ENCODE measurements at regions not wholly inside any gene's neighbourhood (a gene's known extent, or its start where the extent isn't known, plus 50 kb on each side); places are given as distances from the start of the nearest gene placed in this dataset.

GRCh38 chr16:18041864-18042834 is 294.4 kb downstream of the NPIPA8 start:
- TF ChIP-seq GATA3 (IDR thresholded peaks at IDR 0.05; ENCODE audit: low read depth, low read length) = no peak
- TF ChIP-seq GATA2 (IDR thresholded peaks at IDR 0.05; ENCODE audit: low read depth, low read length) = no peak

GRCh38 chr16:18039931-18040330 is 296.6 kb downstream of the NPIPA8 start:
- TF ChIP-seq GATA3 (IDR thresholded peaks at IDR 0.05; ENCODE audit: low read depth, low read length) = no peak
- TF ChIP-seq GATA2 (IDR thresholded peaks at IDR 0.05; ENCODE audit: low read depth, low read length) = no peak

GRCh38 chr16:18037051-18037450 is 299.5 kb downstream of the NPIPA8 start:
- TF ChIP-seq GATA2 (IDR thresholded peaks at IDR 0.05; ENCODE audit: low read depth, low read length) (no peak), GATA3 (IDR thresholded peaks at IDR 0.05; ENCODE audit: low read depth, low read length) (no peak)

DNA sequence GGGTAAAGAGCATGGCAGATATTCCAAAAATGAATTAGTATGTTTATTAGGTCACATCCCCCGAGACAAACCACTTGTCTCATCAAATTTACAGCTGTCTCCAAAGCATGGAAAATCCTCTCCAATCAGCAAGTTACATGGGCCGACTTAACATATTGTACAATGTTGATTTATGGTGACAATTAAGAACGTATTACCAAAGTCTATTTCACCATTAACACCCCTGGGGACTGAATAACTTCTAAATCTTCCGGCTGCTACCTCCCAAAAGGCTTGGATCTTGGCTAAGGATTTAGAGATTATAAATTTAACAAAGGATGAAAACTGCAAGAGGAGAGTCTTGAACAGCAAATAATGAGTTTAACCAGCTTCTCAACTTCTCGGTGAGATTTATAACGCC is 311.9 kb downstream of the NPIPA8 start:
- TF ChIP-seq GATA2 (IDR thresholded peaks at IDR 0.05; ENCODE audit: low read depth, low read length) = no peak
- TF ChIP-seq GATA3 (IDR thresholded peaks at IDR 0.05; ENCODE audit: low read depth, low read length) = no peak

GRCh38 chr16:18018376-18018775 is 318.2 kb downstream of the NPIPA8 start:
- TF ChIP-seq GATA2 (IDR thresholded peaks at IDR 0.05; ENCODE audit: low read depth, low read length) (no peak), GATA3 (IDR thresholded peaks at IDR 0.05; ENCODE audit: low read depth, low read length) (no peak)

DNA sequence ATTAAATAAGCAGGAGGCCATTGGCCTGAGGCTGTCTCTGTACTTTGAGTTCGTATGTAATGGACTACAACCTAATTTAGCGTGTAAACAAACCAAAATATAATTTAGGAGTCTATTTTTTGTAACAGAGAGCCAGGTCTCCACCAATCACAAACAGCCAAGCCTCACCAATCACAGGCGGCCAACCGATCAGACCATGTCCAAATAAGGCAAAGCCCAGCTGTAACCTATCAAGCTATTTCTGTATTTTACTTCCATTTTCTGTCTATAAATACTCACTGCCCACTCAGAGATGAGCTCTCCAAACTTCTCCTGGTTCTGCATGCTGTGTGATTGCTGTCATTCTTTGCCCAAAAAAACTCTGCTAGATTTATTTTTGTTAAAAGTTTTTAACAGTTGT is 322.7 kb downstream of the NPIPA8 start:
- TF ChIP-seq GATA3 (IDR thresholded peaks at IDR 0.05; ENCODE audit: low read depth, low read length) (no peak), GATA2 (IDR thresholded peaks at IDR 0.05; ENCODE audit: low read depth, low read length) (no peak)

- no peak for TF ChIP-seq GATA2 (IDR thresholded peaks at IDR 0.05; ENCODE audit: low read depth, low read length)
- no peak for TF ChIP-seq GATA3 (IDR thresholded peaks at IDR 0.05; ENCODE audit: low read depth, low read length)
Observed at GRCh38 chr16:18008356-18008755, 328.2 kb downstream of the NPIPA8 start.

DNA sequence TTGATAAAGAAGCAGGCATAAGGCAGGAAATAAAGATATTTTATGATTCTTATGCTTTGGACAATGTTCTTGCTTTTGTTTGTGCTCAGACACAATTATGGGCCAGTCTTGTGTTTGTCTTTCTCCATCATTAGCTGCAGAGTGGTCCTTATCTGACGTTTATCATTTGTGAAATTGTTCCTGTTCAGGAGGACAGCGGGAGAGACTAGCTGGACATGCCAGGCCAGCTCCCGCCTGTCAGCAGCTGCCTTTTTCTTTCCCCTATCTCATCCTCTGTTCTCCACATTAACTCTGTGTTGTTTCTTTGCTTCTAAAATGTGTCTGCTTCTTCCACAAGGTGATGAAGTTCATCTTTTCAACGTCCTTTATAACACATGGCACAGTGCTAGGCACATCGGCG is 333.5 kb downstream of the NPIPA8 start:
- TF ChIP-seq GATA3 (IDR thresholded peaks at IDR 0.05; ENCODE audit: low read depth, low read length) (no peak), GATA2 (IDR thresholded peaks at IDR 0.05; ENCODE audit: low read depth, low read length) (0 out of 2 replicates have a peak, but pooled peaks have one; percentile 36)

DNA sequence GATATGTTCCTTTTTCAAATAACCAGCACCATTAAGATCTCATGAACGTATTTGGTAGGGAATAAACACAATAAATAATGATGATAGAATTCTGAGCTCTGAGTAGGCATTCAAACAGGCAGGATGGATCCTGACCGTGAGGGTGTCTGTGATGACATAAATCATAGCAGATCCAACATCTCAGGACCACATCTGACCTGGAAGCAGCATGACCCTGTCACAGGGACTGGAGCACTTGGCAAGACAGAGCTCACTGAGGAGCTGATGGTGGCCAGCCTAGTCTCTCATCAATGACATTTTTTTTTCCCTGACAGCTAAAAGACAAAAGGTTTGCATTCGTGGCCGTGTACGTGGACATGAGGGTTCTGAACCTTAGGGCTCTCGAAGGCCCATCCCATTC is 337.5 kb downstream of the NPIPA8 start:
- TF ChIP-seq GATA2 (IDR thresholded peaks at IDR 0.05; ENCODE audit: low read depth, low read length) = no peak
- no peak for TF ChIP-seq GATA3 (IDR thresholded peaks at IDR 0.05; ENCODE audit: low read depth, low read length)

GRCh38 chr16:17998550-17998949 is 338.0 kb downstream of the NPIPA8 start:
- TF ChIP-seq GATA2 (IDR thresholded peaks at IDR 0.05; ENCODE audit: low read depth, low read length) (no peak), GATA3 (IDR thresholded peaks at IDR 0.05; ENCODE audit: low read depth, low read length) (no peak)

GRCh38 chr16:17994027-17994426 is 342.5 kb downstream of the NPIPA8 start:
- no peak for TF ChIP-seq GATA3 (IDR thresholded peaks at IDR 0.05; ENCODE audit: low read depth, low read length)
- TF ChIP-seq GATA2 (IDR thresholded peaks at IDR 0.05; ENCODE audit: low read depth, low read length) = no peak

- TF ChIP-seq GATA2 (IDR thresholded peaks at IDR 0.05; ENCODE audit: low read depth, low read length) = no peak
- no peak for TF ChIP-seq GATA3 (IDR thresholded peaks at IDR 0.05; ENCODE audit: low read depth, low read length)
Observed at GRCh38 chr16:17992416-17992815, 344.1 kb downstream of the NPIPA8 start.

DNA sequence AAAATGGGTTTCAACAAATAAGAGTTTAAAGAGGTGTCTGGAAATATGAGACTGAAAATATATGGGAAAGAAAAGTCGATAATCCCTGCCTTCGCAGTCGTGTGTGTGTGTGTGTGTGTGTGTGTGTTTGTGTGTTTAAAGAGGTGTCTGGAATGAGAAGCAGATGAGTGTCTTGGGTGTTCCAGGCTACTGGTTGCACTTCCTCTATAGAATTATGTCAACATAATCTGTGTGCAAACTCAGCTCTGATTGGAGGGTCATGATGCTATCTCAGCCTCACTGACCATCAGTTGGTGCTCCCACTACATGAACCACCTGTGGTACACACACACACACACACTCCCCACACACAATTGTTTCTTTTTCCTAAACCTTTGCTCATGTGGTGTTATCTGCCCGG is 347.3 kb downstream of the NPIPA8 start:
- TF ChIP-seq GATA2 (IDR thresholded peaks at IDR 0.05; ENCODE audit: low read depth, low read length) = no peak
- TF ChIP-seq GATA3 (IDR thresholded peaks at IDR 0.05; ENCODE audit: low read depth, low read length) = no peak

GRCh38 chr16:17988839-17989238 is 347.7 kb downstream of the NPIPA8 start:
- TF ChIP-seq GATA3 (IDR thresholded peaks at IDR 0.05; ENCODE audit: low read depth, low read length) (no peak), GATA2 (IDR thresholded peaks at IDR 0.05; ENCODE audit: low read depth, low read length) (no peak)

DNA sequence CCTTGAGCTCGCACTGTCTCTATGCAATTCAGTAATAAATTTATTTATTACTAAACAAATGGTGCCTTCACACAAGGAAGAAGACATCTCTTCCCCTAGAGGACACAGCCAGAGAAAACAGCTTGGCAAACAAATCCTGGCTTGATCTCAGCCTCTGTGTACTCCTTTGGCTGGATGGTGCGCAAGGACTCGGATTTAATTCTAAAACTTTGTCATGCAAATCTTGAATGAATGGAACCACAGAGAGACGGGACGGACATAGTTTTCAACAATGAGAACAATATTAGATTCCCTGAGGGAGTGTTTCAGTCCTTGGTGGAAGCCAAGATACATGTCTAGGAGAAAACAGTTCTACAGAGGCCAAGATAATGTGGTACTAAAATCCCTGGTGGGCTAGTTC is 349.5 kb downstream of the NPIPA8 start:
- TF ChIP-seq GATA2 (IDR thresholded peaks at IDR 0.05; ENCODE audit: low read depth, low read length) (no peak), GATA3 (IDR thresholded peaks at IDR 0.05; ENCODE audit: low read depth, low read length) (no peak)
